Endothelial cell (in vitro differentiated cells): ENCODE measurements at regions not wholly inside any gene's neighbourhood (a gene's known extent, or its start where the extent isn't known, plus 50 kb on each side); places are given as distances from the start of the nearest gene placed in this dataset.

ENCODE experiments used
- DNase-seq: peaks from one replicate; pipeline ENCODE4 v3.0.0; 2021; ENCODE audit warnings: low spot score
- H3K27ac Mint-ChIP-seq: one replicate; pipeline ENCODE4 v1.8.0; 2021; ENCODE audit warnings: mixed read lengths, inconsistent platforms; ENCODE audit not compliant: unreplicated experiment
- H3K27me3 Mint-ChIP-seq: one replicate; pipeline ENCODE4 v1.8.0; 2021; ENCODE audit warnings: mild to moderate bottlenecking, moderate library complexity, mixed read lengths, inconsistent platforms; ENCODE audit not compliant: unreplicated experiment
- H3K36me3 Mint-ChIP-seq: one replicate; pipeline ENCODE4 v1.8.0; 2021; ENCODE audit warnings: mild to moderate bottlenecking, low read depth, mixed read lengths, inconsistent platforms; ENCODE audit not compliant: unreplicated experiment
- H3K4me1 Mint-ChIP-seq: one replicate; pipeline ENCODE4 v1.8.0; 2021; ENCODE audit warnings: mild to moderate bottlenecking, mixed read lengths, inconsistent platforms; ENCODE audit not compliant: unreplicated experiment
- H3K4me3 Mint-ChIP-seq: one replicate; pipeline ENCODE4 v1.8.0; 2021; ENCODE audit warnings: mild to moderate bottlenecking, mixed read lengths, inconsistent platforms; ENCODE audit not compliant: unreplicated experiment
- H3K9me3 Mint-ChIP-seq: one replicate; pipeline ENCODE4 v1.8.0; 2021; ENCODE audit warnings: mixed read lengths, inconsistent platforms; ENCODE audit not compliant: unreplicated experiment
- CTCF ChIP-seq: fragments of 200-600 bp; sonication (generic); IDR thresholded peaks from one replicate; pipeline ENCODE4 v1.5.0; 2021; ENCODE audit warnings: antibody characterized with exemption; ENCODE audit not compliant: unreplicated experiment

GRCh38 chr1:79287982-79288381, 281.5 kb upstream of the ADGRL4 start:
- no peak for DNase-seq
- H3K27me3 Mint-ChIP-seq: no peaks in the 10 kb centered on the region
- no peaks in the 10 kb centered on the region for H3K36me3 Mint-ChIP-seq
- no peaks in the 10 kb centered on the region for H3K4me1 Mint-ChIP-seq
- H3K4me3 Mint-ChIP-seq: no peak overlapping the region
- TF ChIP-seq CTCF: no peak
- H3K9me3 Mint-ChIP-seq: no peaks in the 10 kb centered on the region
- H3K27ac Mint-ChIP-seq: no peak overlapping the region

GRCh38 chr1:79285667-79286066, 279.1 kb upstream of the ADGRL4 start:
- Mint-ChIP-seq H3K36me3 (no peaks in the 10 kb centered on the region), H3K4me1 (no peaks in the 10 kb centered on the region), H3K9me3 (no peaks in the 10 kb centered on the region), H3K4me3 (no peak overlapping the region), H3K27me3 (no peaks in the 10 kb centered on the region), H3K27ac (no peak overlapping the region)
- TF ChIP-seq CTCF: no peak
- DNase-seq: no peak

- Mint-ChIP-seq H3K36me3 (no peaks in the 10 kb centered on the region), H3K9me3 (no peaks in the 10 kb centered on the region), H3K27me3 (no peaks in the 10 kb centered on the region), H3K4me1 (peaks cover 5% of the 10 kb centered on the region), H3K27ac (no peak overlapping the region), H3K4me3 (no peak overlapping the region)
- TF ChIP-seq CTCF: no peak
- no peak for DNase-seq
Measured at GRCh38 chr1:79283451-79283850, 276.9 kb upstream of the ADGRL4 start.

GRCh38 chr1:79281442-79281841, 274.9 kb upstream of the ADGRL4 start:
- H3K4me3 Mint-ChIP-seq: no peak overlapping the region
- TF ChIP-seq CTCF: no peak
- H3K4me1 Mint-ChIP-seq: peaks cover 6% of the 10 kb centered on the region
- H3K36me3 Mint-ChIP-seq: no peaks in the 10 kb centered on the region
- H3K9me3 Mint-ChIP-seq: no peaks in the 10 kb centered on the region
- no peak for DNase-seq
- H3K27me3 Mint-ChIP-seq: no peaks in the 10 kb centered on the region
- no peak overlapping the region for H3K27ac Mint-ChIP-seq

GRCh38 chr1:79271759-79272158, 265.2 kb upstream of the ADGRL4 start:
- H3K9me3 Mint-ChIP-seq: no peaks in the 10 kb centered on the region
- no peak for DNase-seq
- H3K4me3 Mint-ChIP-seq: no peak overlapping the region
- no peak for TF ChIP-seq CTCF
- H3K27me3 Mint-ChIP-seq: no peaks in the 10 kb centered on the region
- H3K36me3 Mint-ChIP-seq: peaks cover 4% of the 10 kb centered on the region
- peaks cover 5% of the 10 kb centered on the region for H3K4me1 Mint-ChIP-seq
- H3K27ac Mint-ChIP-seq: no peak overlapping the region
